GM12865 (cell line): ENCODE measurements at regions not wholly inside any gene's neighbourhood (a gene's known extent, or its start where the extent isn't known, plus 50 kb on each side); places are given as distances from the start of the nearest gene placed in this dataset.
A peak's percentile ranks its signal among the peaks of the same experiment; 100 is the strongest.

Experiments used
- DNase-seq: peaks from one replicate; pipeline ENCODE4 v3.0.0; 2010; ENCODE audit warnings: low read depth
- H3K4me3 ChIP-seq: 2 replicates; pipeline ENCODE4 v1.5.1; 2011; ENCODE audit warnings: mild to moderate bottlenecking, low read depth, low read length, control low read depth
- TF ChIP-seq, protein P1 (sequence below): IDR thresholded peaks from 2 replicates; pipeline ENCODE4 v1.5.1; 2011; ENCODE audit warnings: low read length, control low read depth, low read depth, inconsistent platforms; ENCODE audit not compliant: insufficient read depth; ENCODE audit errors: missing control alignments

DNA sequence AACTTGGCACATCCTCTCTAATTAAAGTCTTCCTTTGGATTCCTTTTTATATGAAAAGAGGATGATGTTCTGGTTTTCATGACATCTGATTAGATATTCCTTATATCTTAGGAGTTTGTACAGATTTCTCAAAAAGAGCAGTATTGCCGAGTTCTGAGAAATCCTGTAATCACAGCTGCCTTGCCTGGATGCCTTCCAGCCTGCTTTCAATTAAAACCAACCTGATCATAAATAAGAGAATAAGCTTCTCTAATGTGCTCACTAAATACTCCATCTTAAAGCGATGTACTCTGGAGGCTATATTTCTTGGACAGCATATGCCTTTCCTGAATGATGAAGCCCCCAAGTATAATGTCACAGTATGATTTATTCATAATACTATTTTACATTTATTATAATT, 1203.8 kb upstream of the PIK3C3 start:
- no peak for DNase-seq
- no peak overlapping the region for H3K4me3 ChIP-seq
- TF ChIP-seq, protein P1, sequence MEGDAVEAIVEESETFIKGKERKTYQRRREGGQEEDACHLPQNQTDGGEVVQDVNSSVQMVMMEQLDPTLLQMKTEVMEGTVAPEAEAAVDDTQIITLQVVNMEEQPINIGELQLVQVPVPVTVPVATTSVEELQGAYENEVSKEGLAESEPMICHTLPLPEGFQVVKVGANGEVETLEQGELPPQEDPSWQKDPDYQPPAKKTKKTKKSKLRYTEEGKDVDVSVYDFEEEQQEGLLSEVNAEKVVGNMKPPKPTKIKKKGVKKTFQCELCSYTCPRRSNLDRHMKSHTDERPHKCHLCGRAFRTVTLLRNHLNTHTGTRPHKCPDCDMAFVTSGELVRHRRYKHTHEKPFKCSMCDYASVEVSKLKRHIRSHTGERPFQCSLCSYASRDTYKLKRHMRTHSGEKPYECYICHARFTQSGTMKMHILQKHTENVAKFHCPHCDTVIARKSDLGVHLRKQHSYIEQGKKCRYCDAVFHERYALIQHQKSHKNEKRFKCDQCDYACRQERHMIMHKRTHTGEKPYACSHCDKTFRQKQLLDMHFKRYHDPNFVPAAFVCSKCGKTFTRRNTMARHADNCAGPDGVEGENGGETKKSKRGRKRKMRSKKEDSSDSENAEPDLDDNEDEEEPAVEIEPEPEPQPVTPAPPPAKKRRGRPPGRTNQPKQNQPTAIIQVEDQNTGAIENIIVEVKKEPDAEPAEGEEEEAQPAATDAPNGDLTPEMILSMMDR, result no peak

- H3K4me3 ChIP-seq, result no peak overlapping the region
- DNase-seq, result no peak
- TF ChIP-seq, protein P1, result no peak
Observed at GRCh38 chr18:40739029-40739428, 1216.0 kb upstream of the PIK3C3 start.

GRCh38 chr18:40738321-40738880, 1216.6 kb upstream of the PIK3C3 start:
- TF ChIP-seq, protein P1, result no peak
- H3K4me3 ChIP-seq, result no peak overlapping the region
- DNase-seq, result peak; percentile 1

- DNase-seq, result no peak
- TF ChIP-seq, protein P1, result no peak
Observed at GRCh38 chr18:40708726-40709125, 1246.3 kb upstream of the PIK3C3 start.

GRCh38 chr18:40707797-40708196, 1247.2 kb upstream of the PIK3C3 start:
- H3K4me3 ChIP-seq, result no peak overlapping the region
- DNase-seq, result no peak
- TF ChIP-seq, protein P1, result no peak

More at GRCh38 chr18:40708726-40709125, 1246.3 kb upstream of the PIK3C3 start:
- no peak overlapping the region for H3K4me3 ChIP-seq

DNA sequence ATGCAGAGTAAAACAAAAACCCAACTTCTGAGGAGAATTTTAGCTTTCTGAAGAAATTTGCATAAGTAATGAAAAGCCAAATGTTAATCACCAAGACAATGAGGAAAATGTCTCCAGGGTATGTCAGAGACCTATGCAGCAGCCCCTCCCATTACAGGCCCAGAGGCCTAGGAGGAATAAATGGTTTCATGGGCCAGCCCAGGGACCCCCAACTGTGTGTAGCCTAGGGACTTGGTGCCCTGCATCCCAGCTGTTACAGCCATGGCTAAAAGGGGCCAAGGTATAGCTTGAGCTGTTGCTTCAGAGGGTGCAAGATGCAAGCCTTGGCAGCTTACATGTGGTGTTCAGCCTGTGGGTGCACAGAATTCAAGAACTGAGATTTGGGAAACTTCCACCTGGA, 1256.9 kb upstream of the PIK3C3 start:
- H3K4me3 ChIP-seq, result no peak overlapping the region
- DNase-seq, result no peak
- TF ChIP-seq, protein P1, result no peak

- DNase-seq, result no peak
- TF ChIP-seq, protein P1, result no peak
- H3K4me3 ChIP-seq, result no peak overlapping the region
Observed at GRCh38 chr18:40695526-40695925, 1259.5 kb upstream of the PIK3C3 start.
